ENCODE measurements at regions not wholly inside any gene's neighbourhood (a gene's known extent, or its start where the extent isn't known, plus 50 kb on each side); places are given as distances from the start of the nearest gene placed in this dataset.
"Not testable (repeated sequence)": the region's sequence is repeated elsewhere in the genome, so short reads cannot be mapped to it uniquely, and the experiment has no call there.

DNA sequence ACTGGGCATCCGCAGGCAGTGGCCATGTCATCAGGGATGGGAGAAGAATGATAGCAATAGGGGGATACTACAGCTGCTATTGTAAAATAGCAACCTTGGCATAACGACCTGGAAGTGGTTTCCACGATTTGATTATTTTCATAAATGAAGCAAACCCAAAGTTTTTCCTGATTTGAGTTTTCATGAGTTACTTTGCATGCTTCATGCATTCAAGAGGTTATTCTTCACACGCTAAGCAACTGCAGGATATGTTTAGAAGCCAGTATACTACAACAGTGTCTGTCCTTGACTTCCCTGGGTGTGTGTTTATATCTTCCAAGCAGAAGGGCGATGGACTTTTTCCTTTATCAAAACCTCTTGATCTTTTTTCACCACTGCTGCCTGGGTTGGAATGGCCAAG lies 281.1 kb upstream of the DUSP10 start:
- no peak for DNase-seq

GRCh38 chr1:222021129-222021528 lies 279.2 kb upstream of the DUSP10 start:
- no peak for DNase-seq

DNA sequence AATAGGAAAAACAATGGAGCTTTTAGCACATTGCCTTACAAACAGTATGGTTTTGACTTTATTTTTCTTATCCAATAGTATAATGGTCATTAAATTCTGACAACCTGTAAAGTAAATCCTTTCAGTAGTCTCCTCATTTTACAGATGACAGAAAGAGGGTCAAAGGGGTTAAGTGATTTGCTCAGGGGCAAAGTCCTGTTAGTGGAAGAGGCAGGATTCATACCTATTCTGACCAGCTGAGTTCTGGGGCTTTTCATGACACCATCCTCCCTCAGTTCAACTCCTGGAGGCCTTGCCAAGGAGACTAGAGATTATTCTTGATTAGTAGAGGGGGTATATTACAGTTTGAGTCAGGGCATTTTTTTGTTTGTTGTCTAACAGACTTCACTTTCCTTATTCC lies 278.7 kb upstream of the DUSP10 start:
- no peak for DNase-seq

- no peak for DNase-seq
Observed at GRCh38 chr1:222019029-222019428, 277.1 kb upstream of the DUSP10 start.

- no peak for DNase-seq
Observed at GRCh38 chr1:222018041-222018440, 276.2 kb upstream of the DUSP10 start.

DNA sequence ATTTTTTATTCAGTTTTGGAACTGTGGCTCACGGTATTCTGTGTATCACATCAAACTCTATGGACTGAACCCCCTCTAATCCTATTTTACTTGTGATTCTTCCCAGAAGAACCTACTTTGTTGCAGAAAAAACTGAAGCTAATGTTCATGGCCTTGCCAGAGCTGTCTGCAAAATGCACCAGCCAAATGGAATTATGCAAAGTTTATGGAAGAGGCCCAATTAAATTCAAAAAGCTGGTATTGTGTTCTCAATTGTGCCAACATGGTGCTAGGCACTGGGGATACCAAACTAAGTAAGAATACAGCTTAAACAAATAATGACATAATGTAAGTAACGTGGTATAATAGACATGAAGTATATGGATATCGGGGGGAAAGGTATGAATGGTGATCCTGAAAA lies 273.8 kb upstream of the DUSP10 start:
- no peak for DNase-seq

- DNase-seq, result no peak
Observed at GRCh38 chr1:222014001-222014400, 272.1 kb upstream of the DUSP10 start.

DNA sequence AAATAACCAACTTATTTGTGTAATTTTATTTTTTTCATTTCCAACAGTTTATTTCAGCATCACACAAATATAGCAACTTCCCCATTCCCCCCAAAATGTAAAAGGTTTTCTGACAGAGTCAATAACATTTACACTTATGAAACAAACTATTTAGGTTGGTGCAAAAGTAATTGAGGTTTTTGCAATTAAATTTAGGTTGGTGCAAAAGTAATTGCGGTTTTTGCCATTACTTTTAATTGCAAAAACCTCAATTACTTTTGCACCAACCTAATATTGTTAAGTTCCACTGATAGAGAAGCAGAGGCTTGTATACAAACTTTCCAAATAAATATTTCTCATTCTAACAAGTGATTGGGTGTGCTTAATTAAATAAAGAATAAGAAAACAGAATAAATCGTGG lies 270.9 kb upstream of the DUSP10 start:
- no peak for DNase-seq

- no peak for DNase-seq
Observed at GRCh38 chr1:222010306-222010705, 268.4 kb upstream of the DUSP10 start.

DNA sequence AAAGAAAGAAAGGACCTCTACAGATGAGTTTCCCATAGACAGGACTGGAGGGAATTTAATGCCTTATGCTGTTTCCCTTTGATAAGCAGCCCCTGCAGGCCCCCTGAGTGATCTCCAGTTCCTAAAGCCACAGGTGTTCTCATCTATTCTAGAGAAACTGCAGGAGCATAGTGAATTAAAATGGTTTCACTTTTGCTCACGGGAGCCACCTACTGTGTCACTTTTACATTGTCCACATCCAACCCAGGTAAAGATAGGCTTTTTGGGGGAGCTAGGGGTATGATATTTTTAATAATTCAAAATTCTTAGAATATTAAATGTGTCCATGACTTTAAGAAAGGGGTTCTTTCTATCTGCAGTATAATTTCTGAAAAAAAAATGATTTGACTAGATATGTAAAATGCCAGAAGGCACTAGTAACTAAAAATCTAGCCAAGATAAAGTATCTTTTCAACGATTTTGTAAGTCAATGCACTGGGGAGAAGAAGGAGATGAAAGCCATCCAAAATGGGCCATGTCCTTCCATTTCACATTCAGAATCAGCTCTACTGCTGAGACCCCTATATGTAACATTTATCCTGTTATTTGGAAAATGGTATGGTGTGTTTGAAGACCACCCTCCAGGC lies 267.3 kb upstream of the DUSP10 start:
- no peak for DNase-seq

- no peak for DNase-seq
Observed at GRCh38 chr1:222006715-222007114, 264.8 kb upstream of the DUSP10 start.

- no peak for DNase-seq
Observed at GRCh38 chr1:222004784-222005183, 262.9 kb upstream of the DUSP10 start.

- DNase-seq, result no peak
Observed at GRCh38 chr1:222004034-222004433, 262.1 kb upstream of the DUSP10 start.

GRCh38 chr1:222002503-222002902 lies 260.6 kb upstream of the DUSP10 start:
- DNase-seq, result no peak

- no peak for DNase-seq
Observed at GRCh38 chr1:222000131-222000530, 258.2 kb upstream of the DUSP10 start.

DNA sequence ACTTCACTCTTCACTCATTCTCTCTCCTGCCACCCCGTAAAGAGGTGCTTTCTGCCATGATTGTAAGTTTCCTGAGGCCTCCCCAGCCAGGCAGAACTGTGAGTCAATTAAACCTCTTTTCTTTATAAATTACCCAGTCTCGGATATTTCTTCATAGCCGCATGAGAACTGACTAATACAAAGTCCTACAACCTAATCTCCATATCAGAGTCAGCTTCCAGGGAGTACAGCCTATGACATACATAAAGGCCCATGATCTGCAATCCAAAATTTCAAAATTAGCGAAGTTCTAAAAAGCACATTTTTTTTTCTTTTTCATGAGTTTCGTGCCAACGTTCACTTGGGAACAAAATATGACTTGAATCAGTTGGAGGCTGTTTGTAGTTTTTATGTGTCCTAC lies 256.9 kb upstream of the DUSP10 start:
- DNase-seq, result no peak

DNA sequence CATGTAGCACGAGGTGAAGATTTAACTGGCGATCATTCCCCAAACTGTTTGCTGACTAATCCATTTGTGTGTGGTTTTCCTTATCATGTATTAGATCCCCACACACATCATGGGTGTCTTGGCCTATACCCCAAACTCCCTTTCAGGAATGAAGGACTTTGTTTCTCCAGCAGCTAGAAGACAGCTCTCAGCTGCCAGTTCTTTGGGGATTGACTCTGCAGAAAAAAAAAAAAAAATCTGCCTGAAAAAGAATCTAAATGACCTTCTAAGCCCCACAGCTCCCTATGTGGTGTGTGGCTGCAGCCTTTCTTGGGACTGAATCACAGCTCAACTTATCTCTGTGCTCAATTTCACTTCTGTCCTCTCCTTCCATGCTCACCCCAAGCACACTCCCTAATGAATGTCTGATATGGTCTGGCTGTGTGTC lies 256.3 kb upstream of the DUSP10 start:
- DNase-seq, result no peak

- DNase-seq, result not testable (repeated sequence)
Observed at GRCh38 chr1:221997012-221997411, 255.1 kb upstream of the DUSP10 start.

DNA sequence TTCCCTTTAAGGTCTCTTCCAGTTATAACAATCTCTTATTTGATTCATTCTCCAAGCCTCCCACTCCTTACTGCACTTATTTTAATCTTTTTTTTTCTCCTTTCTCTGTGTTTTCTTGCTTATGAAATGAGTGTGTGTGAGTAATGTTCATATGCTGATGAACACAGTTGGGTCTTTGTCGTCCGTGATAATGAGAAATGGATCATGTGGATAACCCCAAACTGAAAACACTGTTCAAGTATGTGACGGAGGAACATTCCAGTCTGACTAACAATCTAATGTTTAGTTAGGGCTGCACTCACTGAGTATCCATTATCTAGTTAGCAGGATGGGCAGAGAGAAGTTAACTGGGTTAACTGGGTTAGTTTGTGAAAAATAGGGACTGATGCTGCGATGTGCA lies 253.1 kb upstream of the DUSP10 start:
- DNase-seq, result no peak

GRCh38 chr1:221994274-221994698 lies 252.4 kb upstream of the DUSP10 start:
- no peak for DNase-seq

- no peak for DNase-seq
Observed at GRCh38 chr1:221993444-221993948, 251.6 kb upstream of the DUSP10 start.

- DNase-seq, result no peak
Observed at GRCh38 chr1:221992427-221992826, 250.5 kb upstream of the DUSP10 start.

- DNase-seq, result no peak
Observed at GRCh38 chr1:221991221-221991620, 249.3 kb upstream of the DUSP10 start.

- DNase-seq, result no peak
Observed at GRCh38 chr1:221989741-221990140, 247.9 kb upstream of the DUSP10 start.

DNA sequence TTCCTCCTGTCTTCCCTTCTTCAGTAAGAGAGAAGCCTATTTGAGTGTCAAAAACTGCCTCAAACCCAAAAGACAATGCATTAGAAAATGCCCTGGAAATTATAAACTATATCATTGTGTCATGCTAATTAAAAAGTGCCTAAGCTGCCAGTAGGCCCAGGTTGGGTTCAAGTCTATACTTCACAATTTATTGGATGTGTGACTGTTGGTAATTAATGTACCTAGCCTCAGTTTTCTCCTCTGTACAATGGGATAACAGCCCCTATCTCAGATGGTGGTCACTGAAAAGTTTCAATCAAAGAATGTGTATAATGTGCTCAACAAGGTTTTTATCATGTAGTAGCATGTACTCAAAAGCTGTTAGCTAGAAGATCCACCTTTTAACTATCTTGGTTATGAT lies 246.9 kb upstream of the DUSP10 start:
- no peak for DNase-seq
